ENCODE measurements at regions not wholly inside any gene's neighbourhood (a gene's known extent, or its start where the extent isn't known, plus 50 kb on each side); places are given as distances from the start of the nearest gene placed in this dataset.

DNA sequence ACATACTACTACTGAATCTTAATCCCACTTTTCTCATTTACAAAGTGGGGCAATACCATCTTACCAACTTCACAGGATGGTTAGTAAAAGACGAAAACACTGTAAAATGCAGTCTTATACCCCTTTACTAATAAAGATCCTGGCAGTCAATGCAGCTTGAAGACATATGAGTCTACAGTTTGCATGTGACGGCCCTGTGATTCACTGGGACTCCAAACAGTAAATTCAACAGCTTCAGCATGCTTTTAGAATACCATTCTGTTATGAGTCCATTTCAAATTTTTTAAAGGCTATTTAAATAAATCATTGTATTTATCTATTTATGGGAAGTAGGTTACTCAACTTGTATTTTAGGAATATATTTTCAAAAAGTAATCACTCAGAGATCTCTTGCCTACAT is 629.1 kb downstream of the LIG4 start:
- in situ Hi-C loops (cut with MboI), result no loop called here
- H4K20me1 ChIP-seq (replicated peaks; ENCODE audit: control insufficient read depth, insufficient read depth, low read length), result no peaks in the 10 kb centered on the region
- H3K79me2 ChIP-seq (ENCODE audit: control insufficient read depth, insufficient read depth, low read length), result no peaks in the 10 kb centered on the region
- ChIA-PET CTCF (ENCODE audit: low intra/inter-chr PET ratio) (no interaction called here), POLR2A (no interaction called here)
- H3K4me3 ChIP-seq, result no peak overlapping the region
- H3K4me2 ChIP-seq (ENCODE audit: insufficient read depth, low read length), result no peak overlapping the region
- DNase-seq (ENCODE audit: extremely low read depth in 1 of 4, low spot score in 3 of 4), result no peak
- ATAC-seq, result no peak
- H3K27me3 ChIP-seq (ENCODE audit: control insufficient read depth in 2 of 2, insufficient read depth in 2 of 2, low read length in 2 of 2), result no peaks in the 10 kb centered on the region
- intact Hi-C loops (cut with micrococcal nuclease), result no loop called here
- BruUV-seq (replicated peaks), result no TSS peak
- no peak overlapping the region for H2AFZ ChIP-seq (ENCODE audit: low read depth, low read length)
- no peaks in the 10 kb centered on the region for H3K36me3 ChIP-seq (ENCODE audit: control insufficient read depth, insufficient read depth, low read length)
- H3K27ac ChIP-seq (ENCODE audit: extremely low read depth, low read depth, low read length), result no peak overlapping the region
- no peaks in the 10 kb centered on the region for H3K4me1 ChIP-seq (replicated peaks in 1 of 2; ENCODE audit: control insufficient read depth in 2 of 2, insufficient read depth in 2 of 2, low read length in 2 of 2)
- H3K9ac ChIP-seq (ENCODE audit: insufficient read depth in 1 of 2, low read depth in 2 of 2, low read length in 2 of 2), result no peak overlapping the region
- H3K9me3 ChIP-seq (replicated peaks; ENCODE audit: control insufficient read depth, insufficient read depth, low read depth, low read length), result no peaks in the 10 kb centered on the region
- no peaks in the 10 kb centered on the region for H3K9me1 ChIP-seq (ENCODE audit: control insufficient read depth, insufficient read depth, low read length)
- FAIRE-seq, result no peak
- TF ChIP-seq ZNF780A (CRISPR knock-in tag; IDR thresholded peaks at IDR 0.05), result no peak
- no peak for TF ChIP-seq NCOA6 (IDR thresholded peaks at IDR 0.05)
- TF ChIP-seq ADNP (tag; IDR thresholded peaks at IDR 0.05), result no peak
- TF ChIP-seq, protein P1, sequence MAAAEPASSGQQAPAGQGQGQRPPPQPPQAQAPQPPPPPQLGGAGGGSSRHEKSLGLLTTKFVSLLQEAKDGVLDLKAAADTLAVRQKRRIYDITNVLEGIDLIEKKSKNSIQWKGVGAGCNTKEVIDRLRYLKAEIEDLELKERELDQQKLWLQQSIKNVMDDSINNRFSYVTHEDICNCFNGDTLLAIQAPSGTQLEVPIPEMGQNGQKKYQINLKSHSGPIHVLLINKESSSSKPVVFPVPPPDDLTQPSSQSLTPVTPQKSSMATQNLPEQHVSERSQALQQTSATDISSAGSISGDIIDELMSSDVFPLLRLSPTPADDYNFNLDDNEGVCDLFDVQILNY (CRISPR knock-in tag; IDR thresholded peaks at IDR 0.05), result no peak
- no peak for TF ChIP-seq SNIP1 (IDR thresholded peaks at IDR 0.05; ENCODE audit: low read depth)
- no peak for TF ChIP-seq PHF21A (IDR thresholded peaks at IDR 0.05; ENCODE audit: borderline replicate concordance, low read depth)
- no peak for TF ChIP-seq ZNF24 (IDR thresholded peaks at IDR 0.05)
- TF ChIP-seq L3MBTL2 (IDR thresholded peaks at IDR 0.05), result no peak
- no peak for TF ChIP-seq ZNF232 (CRISPR knock-in tag; IDR thresholded peaks at IDR 0.05)
- no peak for TF ChIP-seq DACH1 (IDR thresholded peaks at IDR 0.05; ENCODE audit: partially characterized antibody)
- TF ChIP-seq PHF20 (IDR thresholded peaks at IDR 0.05; ENCODE audit: partially characterized antibody), result no peak
- TF ChIP-seq SRSF1 (IDR thresholded peaks at IDR 0.05; ENCODE audit: low read depth, low read length), result no peak
- no peak for TF ChIP-seq ZHX1 (conservative IDR thresholded peaks at IDR 0.05; ENCODE audit: low read length)
- TF ChIP-seq GABPA (tag; conservative IDR thresholded peaks at IDR 0.05; ENCODE audit: low read depth), result no peak
- 0% methylated on average over 2 of the region's 2 CpGs for WGBS (ENCODE audit: insufficient coverage, low coverage, missing lambda C conversion rate)

Measured in K562 (cell line).